PFSK-1 (cell line): ENCODE measurements at regions not wholly inside any gene's neighbourhood (a gene's known extent, or its start where the extent isn't known, plus 50 kb on each side); places are given as distances from the start of the nearest gene placed in this dataset.

ENCODE experiments used
- FOXP2 ChIP-seq: optimal IDR thresholded peaks from 2 replicates; pipeline ENCODE3; 2011; ENCODE audit warnings: borderline replicate concordance, control low read depth, inconsistent platforms; ENCODE audit not compliant: insufficient read depth; ENCODE audit errors: extremely low read length, extremely low read depth
- POLR2AphosphoS5 ChIP-seq: IDR thresholded peaks from 2 replicates; pipeline ENCODE4 v1.6.1; 2012; ENCODE audit warnings: low read depth, mild to moderate bottlenecking, control low read depth, low read length, moderate library complexity
- REST ChIP-seq, 2 experiments: IDR thresholded peaks; 2 replicates each; pipeline versions ENCODE4 v1.6.1 to v1.8.0; 2011 to 2012; ENCODE audit warnings: low read depth in 2 of 2, low read length in 2 of 2, control low read depth in 1 of 2, inconsistent platforms in 1 of 2, mild to moderate bottlenecking in 1 of 2, moderate library complexity in 1 of 2; ENCODE audit not compliant: insufficient read depth in 1 of 2
- SIN3A ChIP-seq: IDR thresholded peaks from 2 replicates; pipeline ENCODE4 v1.6.1; 2012; ENCODE audit warnings: mild to moderate bottlenecking, low read length, moderate library complexity, borderline replicate concordance; ENCODE audit not compliant: insufficient read depth
- TAF1 ChIP-seq: IDR thresholded peaks from 2 replicates; pipeline ENCODE4 v1.6.1; 2012; ENCODE audit warnings: low read length, control low read depth, borderline replicate concordance; ENCODE audit not compliant: insufficient read depth

- TF ChIP-seq REST (IDR thresholded peaks at IDR 0.05; ENCODE audit: insufficient read depth in 1 of 2, low read depth in 2 of 2, low read length in 2 of 2) (no peak), FOXP2 (no peak), POLR2AphosphoS5 (no peak), TAF1 (no peak), SIN3A (no peak)
Observed at GRCh38 chr19:29092712-29093552, 120.0 kb downstream of the UQCRFS1 start.

- TF ChIP-seq REST (IDR thresholded peaks at IDR 0.05; ENCODE audit: insufficient read depth in 1 of 2, low read depth in 2 of 2, low read length in 2 of 2) = no peak
- no peak for TF ChIP-seq POLR2AphosphoS5
- no peak for TF ChIP-seq TAF1
- TF ChIP-seq SIN3A = no peak
- TF ChIP-seq FOXP2 = no peak
Observed at GRCh38 chr19:29090783-29091526, 122.0 kb downstream of the UQCRFS1 start.

- TF ChIP-seq POLR2AphosphoS5 = no peak
- no peak for TF ChIP-seq FOXP2
- TF ChIP-seq SIN3A = no peak
- TF ChIP-seq REST (IDR thresholded peaks at IDR 0.05; ENCODE audit: insufficient read depth in 1 of 2, low read depth in 2 of 2, low read length in 2 of 2) = no peak
- TF ChIP-seq TAF1 = no peak
Observed at GRCh38 chr19:29089315-29089870, 123.6 kb downstream of the UQCRFS1 start.

- TF ChIP-seq TAF1 (no peak), POLR2AphosphoS5 (no peak), REST (IDR thresholded peaks at IDR 0.05; ENCODE audit: insufficient read depth in 1 of 2, low read depth in 2 of 2, low read length in 2 of 2) (no peak), FOXP2 (no peak), SIN3A (no peak)
Observed at GRCh38 chr19:29088761-29089160, 124.2 kb downstream of the UQCRFS1 start.
